ENCODE measurements at regions not wholly inside any gene's neighbourhood (a gene's known extent, or its start where the extent isn't known, plus 50 kb on each side); places are given as distances from the start of the nearest gene placed in this dataset.

DNA sequence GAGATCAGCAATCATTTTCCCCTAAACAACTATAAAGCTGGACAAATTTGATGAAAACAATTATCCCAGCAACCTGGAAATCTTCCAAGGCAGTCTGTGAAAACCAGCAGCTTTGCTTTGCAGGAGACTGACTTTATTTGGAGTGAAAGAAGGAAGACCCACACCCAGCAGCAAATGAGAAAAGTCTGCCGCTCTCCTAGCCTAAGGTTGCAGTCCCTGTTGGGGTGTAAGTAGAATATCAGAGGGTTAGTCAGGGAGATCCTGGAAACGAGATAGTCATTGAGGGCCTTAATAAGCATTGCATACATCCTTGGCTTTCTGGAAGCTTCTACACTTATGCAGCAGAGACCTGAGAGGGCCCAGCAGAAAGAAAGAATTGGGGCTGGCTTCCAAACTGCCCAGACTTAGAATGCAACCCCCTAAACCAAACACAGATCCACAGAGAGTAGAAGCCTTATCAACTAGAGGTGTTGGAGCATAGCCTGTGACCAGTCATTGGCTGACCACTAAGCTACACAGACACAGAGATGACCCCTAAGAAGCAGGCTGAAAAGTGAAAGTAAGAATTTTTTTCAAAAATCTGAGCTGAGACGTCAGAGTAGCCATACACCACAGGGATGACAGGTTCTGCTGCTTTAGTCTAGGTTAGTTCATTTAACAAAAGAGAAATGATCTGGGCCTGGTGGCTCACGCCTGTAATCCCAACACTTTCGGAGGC lies 98.3 kb downstream of the LYPLAL1 start:
- no peaks in the 10 kb centered on the region for H3K9me3 Mint-ChIP-seq
- TF ChIP-seq MAX (CRISPR knock-in tag; IDR thresholded peaks at IDR 0.05): no peak
- TF ChIP-seq, protein P1, sequence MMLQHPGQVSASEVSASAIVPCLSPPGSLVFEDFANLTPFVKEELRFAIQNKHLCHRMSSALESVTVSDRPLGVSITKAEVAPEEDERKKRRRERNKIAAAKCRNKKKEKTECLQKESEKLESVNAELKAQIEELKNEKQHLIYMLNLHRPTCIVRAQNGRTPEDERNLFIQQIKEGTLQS (CRISPR knock-in tag; conservative IDR thresholded peaks at IDR 0.05): no peak
- TF ChIP-seq NFATC4 (CRISPR knock-in tag; IDR thresholded peaks at IDR 0.05): no peak
- no peak for TF ChIP-seq ZBTB21 (CRISPR knock-in tag; IDR thresholded peaks at IDR 0.05; ENCODE audit: borderline replicate concordance)
- DNase-seq (ENCODE audit: low spot score) (no peak), ATAC-seq (no peak)
- no peak overlapping the region for H3K4me3 Mint-ChIP-seq
- peaks cover 5% of the 10 kb centered on the region; the same call in 1 of the 2 replicates for H3K4me1 Mint-ChIP-seq
- ChIA-PET CTCF (no interaction called here), POLR2A (interaction anchor here (0.6 kb wide), 1 partner anchor 286 kb away, joined by 5 read pairs; no protein-coding TSS in a partner anchor)
- H3K27me3 Mint-ChIP-seq (ENCODE audit: low read depth): no peaks in the 10 kb centered on the region
- no peak overlapping the region for H3K27ac Mint-ChIP-seq
- H3K36me3 Mint-ChIP-seq: no peaks in the 10 kb centered on the region

- H3K9me3 Mint-ChIP-seq: no peaks in the 10 kb centered on the region
- H3K27me3 Mint-ChIP-seq (ENCODE audit: low read depth): no peaks in the 10 kb centered on the region
- H3K27ac Mint-ChIP-seq: no peak overlapping the region
- TF ChIP-seq ATF6 (CRISPR knock-in tag; IDR thresholded peaks at IDR 0.05) (no peak), NFYB (CRISPR knock-in tag; conservative IDR thresholded peaks at IDR 0.05; ENCODE audit: low read depth) (no peak), MLX (CRISPR knock-in tag; IDR thresholded peaks at IDR 0.05) (no peak), ZNF121 (CRISPR knock-in tag; IDR thresholded peaks at IDR 0.05) (no peak), HMGA2 (CRISPR knock-in tag; IDR thresholded peaks at IDR 0.05) (no peak)
- ChIA-PET CTCF (no interaction called here), POLR2A (no interaction called here)
- no peak overlapping the region for H3K4me3 Mint-ChIP-seq
- peaks cover 15% of the 10 kb centered on the region for H3K4me1 Mint-ChIP-seq
- no peaks in the 10 kb centered on the region for H3K36me3 Mint-ChIP-seq
- DNase-seq (ENCODE audit: low spot score) (no peak), ATAC-seq (no peak)
Observed at GRCh38 chr1:219269171-219269570, 95.5 kb downstream of the LYPLAL1 start.

DNA sequence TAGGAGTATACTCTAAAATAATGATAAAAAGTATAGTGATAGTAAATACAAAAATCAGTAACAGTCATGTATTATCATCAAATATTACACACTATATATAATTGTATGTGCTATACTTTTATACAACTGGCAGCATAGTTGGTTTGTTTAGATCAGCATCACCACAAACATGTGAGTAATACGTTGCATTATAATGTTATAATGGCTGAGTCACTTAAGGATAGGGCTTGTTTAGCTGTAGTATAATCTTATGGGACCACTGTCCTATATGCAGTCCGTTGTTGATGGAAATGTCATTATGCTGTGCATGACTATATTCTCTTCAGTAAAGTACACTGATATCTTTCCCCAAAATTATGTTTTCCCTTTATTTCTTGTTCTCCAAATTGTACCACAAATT lies 92.8 kb downstream of the LYPLAL1 start:
- H3K36me3 Mint-ChIP-seq: peaks cover 7% of the 10 kb centered on the region
- DNase-seq (ENCODE audit: low spot score) (no peak), ATAC-seq (no peak)
- H3K4me1 Mint-ChIP-seq: peaks cover 19% of the 10 kb centered on the region
- CTCF ChIA-PET: no interaction called here
- no peak overlapping the region for H3K4me3 Mint-ChIP-seq
- H3K27me3 Mint-ChIP-seq (ENCODE audit: low read depth): no peaks in the 10 kb centered on the region
- POLR2A ChIA-PET: no interaction called here
- no peak overlapping the region for H3K27ac Mint-ChIP-seq
- H3K9me3 Mint-ChIP-seq: peaks cover 15% of the 10 kb centered on the region
- no peak for TF ChIP-seq ZNF138 (CRISPR knock-in tag; conservative IDR thresholded peaks at IDR 0.05)
- TF ChIP-seq STAT6 (CRISPR knock-in tag; conservative IDR thresholded peaks at IDR 0.05; ENCODE audit: low read depth): no peak
- no peak for TF ChIP-seq ZNF396 (CRISPR knock-in tag; IDR thresholded peaks at IDR 0.05; ENCODE audit: borderline replicate concordance)
- TF ChIP-seq, protein P1 (CRISPR knock-in tag; conservative IDR thresholded peaks at IDR 0.05): no peak
- TF ChIP-seq NFATC4 (CRISPR knock-in tag; IDR thresholded peaks at IDR 0.05): no peak
- no peak for TF ChIP-seq HMGA2 (CRISPR knock-in tag; IDR thresholded peaks at IDR 0.05)
- no peak for TF ChIP-seq IRF2 (CRISPR knock-in tag; IDR thresholded peaks at IDR 0.05; ENCODE audit: borderline replicate concordance, low read depth)
- TF ChIP-seq SMAD4 (CRISPR knock-in tag; IDR thresholded peaks at IDR 0.05): no peak
- TF ChIP-seq CREB1 (CRISPR knock-in tag; IDR thresholded peaks at IDR 0.05): no peak
- no peak for TF ChIP-seq EMX1 (CRISPR knock-in tag; IDR thresholded peaks at IDR 0.05)
- no peak for TF ChIP-seq NFE2L1 (CRISPR knock-in tag; IDR thresholded peaks at IDR 0.05)
- no peak for TF ChIP-seq E2F5 (CRISPR knock-in tag; IDR thresholded peaks at IDR 0.05)
- TF ChIP-seq GABPB1 (CRISPR knock-in tag; IDR thresholded peaks at IDR 0.05): no peak
- TF ChIP-seq JAZF1 (CRISPR knock-in tag; IDR thresholded peaks at IDR 0.05): no peak
- TF ChIP-seq FOXK1 (CRISPR knock-in tag; IDR thresholded peaks at IDR 0.05): no peak
- TF ChIP-seq MXD4 (CRISPR knock-in tag; IDR thresholded peaks at IDR 0.05; ENCODE audit: borderline replicate concordance): no peak
- no peak for TF ChIP-seq ZBTB21 (CRISPR knock-in tag; IDR thresholded peaks at IDR 0.05; ENCODE audit: borderline replicate concordance)
- TF ChIP-seq RELA (CRISPR knock-in tag; IDR thresholded peaks at IDR 0.05; ENCODE audit: borderline replicate concordance): no peak
- no peak for TF ChIP-seq KAT7 (CRISPR knock-in tag; IDR thresholded peaks at IDR 0.05; ENCODE audit: borderline replicate concordance)
